ENCODE measurements at regions not wholly inside any gene's neighbourhood (a gene's known extent, or its start where the extent isn't known, plus 50 kb on each side); places are given as distances from the start of the nearest gene placed in this dataset.

- DNase-seq (ENCODE audit: insufficient read length, low spot score) (no peak), FAIRE-seq (no peak)
- TF ChIP-seq POU2F2 (IDR thresholded peaks at IDR 0.05; ENCODE audit: low read depth, low read length), result no peak
- no peak for TF ChIP-seq POLR2A (IDR thresholded peaks at IDR 0.05; ENCODE audit: low read depth, low read length)
- no peak for TF ChIP-seq PAX5 (IDR thresholded peaks at IDR 0.05; ENCODE audit: insufficient read depth, low read length, severe bottlenecking)
- TF ChIP-seq TAF1 (IDR thresholded peaks at IDR 0.05; ENCODE audit: low read depth, low read length), result no peak
- no peak for TF ChIP-seq POLR2AphosphoS5 (IDR thresholded peaks at IDR 0.05; ENCODE audit: low read depth, low read length)
- TF ChIP-seq SPI1 (IDR thresholded peaks at IDR 0.05; ENCODE audit: low read depth, low read length), result no peak
Measured at GRCh38 chr1:55707196-55707595, 492.0 kb upstream of the USP24 start.

GRCh38 chr1:55706397-55706796, 491.2 kb upstream of the USP24 start:
- DNase-seq (ENCODE audit: insufficient read length, low spot score) (no peak), FAIRE-seq (no peak)
- TF ChIP-seq SPI1 (IDR thresholded peaks at IDR 0.05; ENCODE audit: low read depth, low read length) (peak; percentile 58), POLR2A (IDR thresholded peaks at IDR 0.05; ENCODE audit: low read depth, low read length) (no peak)

- DNase-seq (ENCODE audit: insufficient read length, low spot score) (no peak), FAIRE-seq (no peak)
- TF ChIP-seq POLR2AphosphoS5 (IDR thresholded peaks at IDR 0.05; ENCODE audit: low read depth, low read length), result no peak
- no peak for TF ChIP-seq TAF1 (IDR thresholded peaks at IDR 0.05; ENCODE audit: low read depth, low read length)
- TF ChIP-seq SPI1 (IDR thresholded peaks at IDR 0.05; ENCODE audit: low read depth, low read length), result no peak
- no peak for TF ChIP-seq POLR2A (IDR thresholded peaks at IDR 0.05; ENCODE audit: low read depth, low read length)
- no peak for TF ChIP-seq PAX5 (IDR thresholded peaks at IDR 0.05; ENCODE audit: insufficient read depth, low read length, severe bottlenecking)
- no peak for TF ChIP-seq POU2F2 (IDR thresholded peaks at IDR 0.05; ENCODE audit: low read depth, low read length)
Measured at GRCh38 chr1:55703726-55704363, 488.7 kb upstream of the USP24 start.

- TF ChIP-seq SPI1 (IDR thresholded peaks at IDR 0.05; ENCODE audit: low read depth, low read length), result no peak
- no peak for TF ChIP-seq POU2F2 (IDR thresholded peaks at IDR 0.05; ENCODE audit: low read depth, low read length)
- no peak for TF ChIP-seq TAF1 (IDR thresholded peaks at IDR 0.05; ENCODE audit: low read depth, low read length)
- TF ChIP-seq PAX5 (IDR thresholded peaks at IDR 0.05; ENCODE audit: insufficient read depth, low read length, severe bottlenecking), result no peak
- no peak for TF ChIP-seq POLR2AphosphoS5 (IDR thresholded peaks at IDR 0.05; ENCODE audit: low read depth, low read length)
- TF ChIP-seq POLR2A (IDR thresholded peaks at IDR 0.05; ENCODE audit: low read depth, low read length), result no peak
- DNase-seq (ENCODE audit: insufficient read length, low spot score) (peak; percentile 12), FAIRE-seq (no peak)
Measured at GRCh38 chr1:55702064-55702463, 486.9 kb upstream of the USP24 start.

- no peak for FAIRE-seq
- TF ChIP-seq TAF1 (IDR thresholded peaks at IDR 0.05; ENCODE audit: low read depth, low read length) (no peak), POLR2AphosphoS5 (IDR thresholded peaks at IDR 0.05; ENCODE audit: low read depth, low read length) (no peak), SPI1 (IDR thresholded peaks at IDR 0.05; ENCODE audit: low read depth, low read length) (no peak), PAX5 (IDR thresholded peaks at IDR 0.05; ENCODE audit: insufficient read depth, low read length, severe bottlenecking) (no peak), POLR2A (IDR thresholded peaks at IDR 0.05; ENCODE audit: low read depth, low read length) (no peak), POU2F2 (IDR thresholded peaks at IDR 0.05; ENCODE audit: low read depth, low read length) (no peak)
- no peak for DNase-seq (ENCODE audit: insufficient read length, low spot score)
Measured at GRCh38 chr1:55700359-55701130, 485.4 kb upstream of the USP24 start.

- DNase-seq (ENCODE audit: insufficient read length, low spot score) (no peak), FAIRE-seq (no peak)
- TF ChIP-seq POU2F2 (IDR thresholded peaks at IDR 0.05; ENCODE audit: low read depth, low read length) (no peak), PAX5 (IDR thresholded peaks at IDR 0.05; ENCODE audit: insufficient read depth, low read length, severe bottlenecking) (no peak)
Measured at GRCh38 chr1:55699228-55699627, 484.1 kb upstream of the USP24 start.

- no peak for DNase-seq (ENCODE audit: insufficient read length, low spot score)
- FAIRE-seq, result no peak
- no peak for TF ChIP-seq POLR2A (IDR thresholded peaks at IDR 0.05; ENCODE audit: low read depth, low read length)
- no peak for TF ChIP-seq POU2F2 (IDR thresholded peaks at IDR 0.05; ENCODE audit: low read depth, low read length)
- no peak for TF ChIP-seq POLR2AphosphoS5 (IDR thresholded peaks at IDR 0.05; ENCODE audit: low read depth, low read length)
- TF ChIP-seq SPI1 (IDR thresholded peaks at IDR 0.05; ENCODE audit: low read depth, low read length), result no peak
- TF ChIP-seq TAF1 (IDR thresholded peaks at IDR 0.05; ENCODE audit: low read depth, low read length), result no peak
- no peak for TF ChIP-seq PAX5 (IDR thresholded peaks at IDR 0.05; ENCODE audit: insufficient read depth, low read length, severe bottlenecking)
Measured at GRCh38 chr1:55697997-55698535, 482.9 kb upstream of the USP24 start.

- no peak for DNase-seq (ENCODE audit: insufficient read length, low spot score)
- TF ChIP-seq SPI1 (IDR thresholded peaks at IDR 0.05; ENCODE audit: low read depth, low read length), result no peak
- TF ChIP-seq POLR2AphosphoS5 (IDR thresholded peaks at IDR 0.05; ENCODE audit: low read depth, low read length), result no peak
- TF ChIP-seq TAF1 (IDR thresholded peaks at IDR 0.05; ENCODE audit: low read depth, low read length), result no peak
- no peak for TF ChIP-seq PAX5 (IDR thresholded peaks at IDR 0.05; ENCODE audit: insufficient read depth, low read length, severe bottlenecking)
- TF ChIP-seq POLR2A (IDR thresholded peaks at IDR 0.05; ENCODE audit: low read depth, low read length), result no peak
- no peak for TF ChIP-seq POU2F2 (IDR thresholded peaks at IDR 0.05; ENCODE audit: low read depth, low read length)
- no peak for FAIRE-seq
Measured at GRCh38 chr1:55696891-55697290, 481.7 kb upstream of the USP24 start.

GRCh38 chr1:55696181-55696754, 481.1 kb upstream of the USP24 start:
- no peak for TF ChIP-seq TAF1 (IDR thresholded peaks at IDR 0.05; ENCODE audit: low read depth, low read length)
- TF ChIP-seq SPI1 (IDR thresholded peaks at IDR 0.05; ENCODE audit: low read depth, low read length), result no peak
- TF ChIP-seq POLR2AphosphoS5 (IDR thresholded peaks at IDR 0.05; ENCODE audit: low read depth, low read length), result no peak
- no peak for TF ChIP-seq POU2F2 (IDR thresholded peaks at IDR 0.05; ENCODE audit: low read depth, low read length)
- TF ChIP-seq POLR2A (IDR thresholded peaks at IDR 0.05; ENCODE audit: low read depth, low read length), result no peak
- TF ChIP-seq PAX5 (IDR thresholded peaks at IDR 0.05; ENCODE audit: insufficient read depth, low read length, severe bottlenecking), result no peak
- FAIRE-seq (no peak), DNase-seq (ENCODE audit: insufficient read length, low spot score) (no peak)
